ENCODE measurements at regions not wholly inside any gene's neighbourhood (a gene's known extent, or its start where the extent isn't known, plus 50 kb on each side); places are given as distances from the start of the nearest gene placed in this dataset.
A peak's percentile ranks its signal among the peaks of the same experiment; 100 is the strongest.

DNA sequence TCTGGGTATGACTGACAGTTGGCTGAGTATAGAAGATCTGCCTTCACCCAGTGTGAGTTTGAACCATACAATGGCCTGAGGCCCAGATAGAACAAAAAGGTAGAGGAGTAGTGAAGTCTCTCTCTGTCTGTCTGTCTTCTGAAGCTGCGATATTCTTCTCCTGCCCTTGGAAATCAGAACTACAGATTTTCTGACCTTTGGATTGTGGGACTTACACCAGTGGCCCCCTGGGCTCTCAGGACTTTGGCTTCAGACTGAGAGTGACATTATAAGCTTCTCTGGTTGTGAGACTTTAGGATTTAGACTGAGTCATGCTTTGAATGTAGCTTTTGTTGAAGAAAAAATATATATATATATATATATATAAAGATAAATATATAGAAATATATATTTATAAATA, 1235.0 kb upstream of the ADGRL4 start:
- Histone ChIP-seq H3K4me3 (no peak overlapping the region), H3K36me3 (ENCODE audit: control insufficient read depth in 4 of 4, insufficient read depth in 4 of 4, low read length in 4 of 4) (no peaks in the 10 kb centered on the region), H3K9ac (ENCODE audit: insufficient read depth in 1 of 2, low read length in 2 of 2) (no peak overlapping the region), H3K27me3 (ENCODE audit: control insufficient read depth in 3 of 3, insufficient read depth in 3 of 3, low read length in 2 of 3) (no peaks in the 10 kb centered on the region), H3K4me1 (ENCODE audit: control insufficient read depth in 5 of 5, insufficient read depth in 5 of 5, low read length in 5 of 5) (no peaks in the 10 kb centered on the region), H3K9me3 (ENCODE audit: control insufficient read depth in 4 of 4, insufficient read depth in 3 of 4, low read length in 3 of 4) (no peaks in the 10 kb centered on the region), H3K27ac (ENCODE audit: low read depth in 1 of 2, low read length in 1 of 2) (no peak overlapping the region)
- WGBS, 2 donors = 93 to 97% methylated on average over 1 of the region's 1 CpG
- ATAC-seq (ENCODE audit: insufficient read depth, low FRiP score) (no peak), DNase-seq (no peak)
- TF ChIP-seq, protein P1, sequence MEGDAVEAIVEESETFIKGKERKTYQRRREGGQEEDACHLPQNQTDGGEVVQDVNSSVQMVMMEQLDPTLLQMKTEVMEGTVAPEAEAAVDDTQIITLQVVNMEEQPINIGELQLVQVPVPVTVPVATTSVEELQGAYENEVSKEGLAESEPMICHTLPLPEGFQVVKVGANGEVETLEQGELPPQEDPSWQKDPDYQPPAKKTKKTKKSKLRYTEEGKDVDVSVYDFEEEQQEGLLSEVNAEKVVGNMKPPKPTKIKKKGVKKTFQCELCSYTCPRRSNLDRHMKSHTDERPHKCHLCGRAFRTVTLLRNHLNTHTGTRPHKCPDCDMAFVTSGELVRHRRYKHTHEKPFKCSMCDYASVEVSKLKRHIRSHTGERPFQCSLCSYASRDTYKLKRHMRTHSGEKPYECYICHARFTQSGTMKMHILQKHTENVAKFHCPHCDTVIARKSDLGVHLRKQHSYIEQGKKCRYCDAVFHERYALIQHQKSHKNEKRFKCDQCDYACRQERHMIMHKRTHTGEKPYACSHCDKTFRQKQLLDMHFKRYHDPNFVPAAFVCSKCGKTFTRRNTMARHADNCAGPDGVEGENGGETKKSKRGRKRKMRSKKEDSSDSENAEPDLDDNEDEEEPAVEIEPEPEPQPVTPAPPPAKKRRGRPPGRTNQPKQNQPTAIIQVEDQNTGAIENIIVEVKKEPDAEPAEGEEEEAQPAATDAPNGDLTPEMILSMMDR (IDR thresholded peaks at IDR 0.05; ENCODE audit: control extremely low read depth, extremely low read depth) = no peak

DNA sequence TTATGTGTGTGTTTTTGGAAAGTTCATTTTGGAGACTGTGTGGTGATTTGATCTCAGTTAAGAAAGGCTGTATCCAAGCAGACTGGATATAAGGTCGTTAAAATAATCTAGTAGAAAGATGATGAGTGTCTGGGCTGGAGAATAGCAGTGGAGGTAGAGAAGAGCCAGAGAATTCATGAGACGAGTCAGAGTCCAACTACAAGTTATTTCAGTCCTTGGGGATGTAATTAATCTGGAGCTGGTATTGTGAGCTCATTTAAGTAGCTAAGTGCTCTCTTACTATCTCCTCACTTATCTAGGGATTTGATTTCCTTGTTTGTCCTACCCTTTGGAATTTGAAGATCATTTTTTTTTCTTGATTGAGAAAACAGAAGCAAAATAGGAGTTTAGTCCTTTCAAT, 1219.0 kb upstream of the ADGRL4 start:
- Histone ChIP-seq H3K36me3 (ENCODE audit: control insufficient read depth in 4 of 4, insufficient read depth in 4 of 4, low read length in 4 of 4) (no peaks in the 10 kb centered on the region), H3K4me1 (ENCODE audit: control insufficient read depth in 5 of 5, insufficient read depth in 5 of 5, low read length in 5 of 5) (no peaks in the 10 kb centered on the region), H3K9ac (ENCODE audit: insufficient read depth in 1 of 2, low read length in 2 of 2) (no peak overlapping the region), H3K27me3 (ENCODE audit: control insufficient read depth in 3 of 3, insufficient read depth in 3 of 3, low read length in 2 of 3) (no peaks in the 10 kb centered on the region), H3K27ac (ENCODE audit: low read depth in 1 of 2, low read length in 1 of 2) (no peak overlapping the region), H3K9me3 (ENCODE audit: control insufficient read depth in 4 of 4, insufficient read depth in 3 of 4, low read length in 3 of 4) (no peaks in the 10 kb centered on the region), H3K4me3 (no peak overlapping the region)
- WGBS, 2 donors = 58 to 80% methylated on average over 2 of the region's 2 CpGs
- ATAC-seq (ENCODE audit: insufficient read depth, low FRiP score) (no peak), DNase-seq (no peak)
- TF ChIP-seq, protein P1 (IDR thresholded peaks at IDR 0.05; ENCODE audit: control extremely low read depth, extremely low read depth) = no peak

DNA sequence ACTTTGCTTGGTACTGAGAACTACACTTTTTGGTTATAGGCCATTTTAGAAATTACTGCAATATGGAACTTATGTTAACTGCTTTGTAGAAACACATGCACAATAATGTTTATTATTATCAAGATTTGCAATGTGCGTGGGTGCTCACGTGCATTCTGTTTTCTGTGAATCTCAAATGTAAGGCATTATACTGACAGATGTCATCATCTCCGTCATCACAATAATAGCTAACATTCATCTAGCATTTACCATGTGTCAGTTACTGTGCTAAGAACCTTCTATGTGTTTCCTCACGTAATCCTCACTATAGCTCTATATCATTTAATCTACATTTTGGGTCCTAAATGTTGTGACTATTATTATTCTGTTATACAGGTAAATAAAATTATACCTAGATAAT, 1214.8 kb upstream of the ADGRL4 start:
- no peak for DNase-seq
- 91 to 97% methylated on average over 4 of the region's 4 CpGs for WGBS, 2 donors
- ATAC-seq (ENCODE audit: insufficient read depth, low FRiP score) = no peak
- no peak overlapping the region for H3K27ac ChIP-seq (ENCODE audit: low read depth in 1 of 2, low read length in 1 of 2)
- TF ChIP-seq, protein P1 (IDR thresholded peaks at IDR 0.05; ENCODE audit: control extremely low read depth, extremely low read depth) = no peak
- H3K9ac ChIP-seq (ENCODE audit: insufficient read depth in 1 of 2, low read length in 2 of 2) = no peak overlapping the region
- H3K36me3 ChIP-seq (ENCODE audit: control insufficient read depth in 4 of 4, insufficient read depth in 4 of 4, low read length in 4 of 4) = no peaks in the 10 kb centered on the region
- no peak overlapping the region for H3K4me3 ChIP-seq
- H3K9me3 ChIP-seq (ENCODE audit: control insufficient read depth in 4 of 4, insufficient read depth in 3 of 4, low read length in 3 of 4) = no peaks in the 10 kb centered on the region
- H3K27me3 ChIP-seq (ENCODE audit: control insufficient read depth in 3 of 3, insufficient read depth in 3 of 3, low read length in 2 of 3) = no peaks in the 10 kb centered on the region
- no peaks in the 10 kb centered on the region for H3K4me1 ChIP-seq (ENCODE audit: control insufficient read depth in 5 of 5, insufficient read depth in 5 of 5, low read length in 5 of 5)

DNA sequence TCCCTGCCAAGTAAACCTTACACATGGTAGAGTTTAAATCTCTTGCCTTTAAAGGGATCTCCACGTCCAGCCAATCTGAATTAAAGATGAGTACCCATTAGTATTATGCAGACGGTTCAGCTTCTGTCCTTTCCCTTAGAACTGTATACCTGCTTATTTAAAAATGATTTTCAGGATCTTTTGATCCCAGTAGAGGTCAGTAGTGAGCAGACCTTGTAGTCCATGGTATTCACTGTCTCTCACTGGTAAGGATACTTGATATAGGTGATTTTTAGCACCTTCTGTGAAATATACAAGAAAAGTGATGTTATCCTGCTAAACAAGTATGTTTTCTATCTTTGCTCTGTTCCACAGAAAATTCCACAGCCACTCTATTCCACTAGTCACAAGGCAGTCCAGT, 1211.6 kb upstream of the ADGRL4 start:
- ATAC-seq (ENCODE audit: insufficient read depth, low FRiP score) = no peak
- H3K36me3 ChIP-seq (ENCODE audit: control insufficient read depth in 4 of 4, insufficient read depth in 4 of 4, low read length in 4 of 4) = no peaks in the 10 kb centered on the region
- TF ChIP-seq, protein P1 (IDR thresholded peaks at IDR 0.05; ENCODE audit: control extremely low read depth, extremely low read depth) = no peak
- 50 to 53% methylated on average over 2 of the region's 2 CpGs for WGBS, 2 donors
- H3K9ac ChIP-seq (ENCODE audit: insufficient read depth in 1 of 2, low read length in 2 of 2) = no peak overlapping the region
- no peaks in the 10 kb centered on the region for H3K4me1 ChIP-seq (ENCODE audit: control insufficient read depth in 5 of 5, insufficient read depth in 5 of 5, low read length in 5 of 5)
- H3K27ac ChIP-seq (ENCODE audit: low read depth in 1 of 2, low read length in 1 of 2) = no peak overlapping the region
- no peaks in the 10 kb centered on the region for H3K27me3 ChIP-seq (ENCODE audit: control insufficient read depth in 3 of 3, insufficient read depth in 3 of 3, low read length in 2 of 3)
- no peak overlapping the region for H3K4me3 ChIP-seq
- no peaks in the 10 kb centered on the region for H3K9me3 ChIP-seq (ENCODE audit: control insufficient read depth in 4 of 4, insufficient read depth in 3 of 4, low read length in 3 of 4)
- DNase-seq = peak in 2 of 3 donors; percentile 23 to 35

Measured in lung (tissue), 11 donors.